ENCODE measurements at regions not wholly inside any gene's neighbourhood (a gene's known extent, or its start where the extent isn't known, plus 50 kb on each side); places are given as distances from the start of the nearest gene placed in this dataset.

DNA sequence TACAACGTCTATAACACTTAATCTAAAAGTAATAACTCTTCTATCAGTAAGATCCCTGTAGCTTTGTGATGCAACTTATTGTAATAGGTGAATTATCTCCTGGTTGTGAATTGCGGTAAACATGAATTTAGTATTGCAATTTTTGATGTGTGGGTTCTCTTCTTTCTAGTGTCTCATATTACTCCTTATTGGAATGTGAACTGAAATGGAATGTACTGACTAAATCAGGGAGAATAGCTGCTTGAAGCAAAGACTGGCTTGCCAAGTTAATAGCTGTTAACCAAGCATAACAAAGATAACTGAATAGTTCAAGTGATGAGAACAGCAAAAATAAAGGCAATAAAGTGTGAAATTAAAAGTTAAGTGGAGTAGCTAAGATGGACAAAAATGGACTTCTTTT, 60.5 kb upstream of the TFPI start:
- H2BK5ac ChIP-seq (ENCODE audit: low read depth, low read length, poor library complexity, severe bottlenecking) = no peak overlapping the region
- H3K79me1 ChIP-seq (ENCODE audit: low read depth in 1 of 2, low read length in 2 of 2) = no peaks in the 10 kb centered on the region
- H4K8ac ChIP-seq (ENCODE audit: low read depth in 2 of 2, low read length in 2 of 2) = no peak overlapping the region
- H2AK5ac ChIP-seq (ENCODE audit: low read depth, low read length) = no peak overlapping the region
- CTCF ChIA-PET = interaction anchor here (0.9 kb wide), 1 partner anchor 228 kb away, joined by 3 read pairs; no protein-coding TSS in a partner anchor
- no CpG with 5 or more reads among the region's 2 CpGs for WGBS, 2 experiments (ENCODE audit: extremely low coverage in 2 of 2, insufficient read length in 1 of 2)
- H4K91ac ChIP-seq (ENCODE audit: insufficient read depth, low read depth, low read length) = no peak overlapping the region
- no peaks in the 10 kb centered on the region for H3K27me3 ChIP-seq (ENCODE audit: control insufficient read depth, insufficient read depth, low read length)
- in situ Hi-C loops (cut with MboI; ENCODE audit: low sequenced_read_pairs) = no loop called here
- no peak overlapping the region for H3K23ac ChIP-seq (ENCODE audit: low read depth, low read length)
- intact Hi-C loops (cut with micrococcal nuclease) = no loop called here
- no peak overlapping the region for H4K5ac ChIP-seq (ENCODE audit: low read depth, low read length)
- no peak overlapping the region for H3K18ac ChIP-seq (ENCODE audit: low read depth, low read length)
- no peak overlapping the region for H2BK120ac ChIP-seq (ENCODE audit: low read depth, low read length)
- peak; percentile 75 for ATAC-seq (ENCODE audit: low read depth)
- H3K4me3 ChIP-seq (ENCODE audit: insufficient read depth, low read depth, low read length) = no peak overlapping the region
- no peak overlapping the region; the same call in 1 of the 2 replicates for H3K4me2 ChIP-seq (ENCODE audit: low read depth, low read length)
- H2AFZ ChIP-seq (replicated peaks; ENCODE audit: low read length, poor library complexity) = no peak overlapping the region
- H3K56ac ChIP-seq (ENCODE audit: extremely low read depth, insufficient read depth, low read length) = no peak overlapping the region
- no peak overlapping the region for H2BK20ac ChIP-seq (ENCODE audit: low read depth, low read length)
- peaks cover 2% of the 10 kb centered on the region; the same call in 1 of the 2 replicates for H3K4me1 ChIP-seq (ENCODE audit: control insufficient read depth, insufficient read depth, low read length)
- POLR2A ChIA-PET (ENCODE audit: unreplicated experiment) = interaction anchor here (0.7 kb wide), 1 partner anchor 668 kb away, joined by 3 read pairs; no protein-coding TSS in a partner anchor
- peak; percentile 29; the same call in 1 of the 2 replicates for TF ChIP-seq CEBPB (IDR thresholded peaks at IDR 0.05; ENCODE audit: low read depth, low read length)
- no peak for TF ChIP-seq RCOR1 (IDR thresholded peaks at IDR 0.05; ENCODE audit: insufficient replicate concordance, low read length)
- no peak overlapping the region for H3K4ac ChIP-seq (ENCODE audit: low read depth, low read length)
- no peaks in the 10 kb centered on the region for H3K36me3 ChIP-seq (ENCODE audit: control insufficient read depth, insufficient read depth, low read length)
- no peak overlapping the region for H3K9ac ChIP-seq (ENCODE audit: low read depth, low read length)
- DNase-seq = peak; percentile 58
- H2AK9ac ChIP-seq (replicated peaks; ENCODE audit: low read depth, low read length, poor library complexity) = no peak overlapping the region
- peaks cover 3% of the 10 kb centered on the region; the same call in 1 of the 2 replicates for H3K9me1 ChIP-seq (ENCODE audit: insufficient read depth, low read length)
- no peak overlapping the region for H3K27ac ChIP-seq (ENCODE audit: insufficient read depth, low read length)
- no peak overlapping the region for H2BK15ac ChIP-seq (ENCODE audit: low read depth, low read length)
- H4K20me1 ChIP-seq (ENCODE audit: insufficient read depth, low read length) = no peaks in the 10 kb centered on the region
- H3K9me3 ChIP-seq (ENCODE audit: control insufficient read depth, insufficient read depth, low read length) = no peaks in the 10 kb centered on the region
- no peak overlapping the region for H3K14ac ChIP-seq (replicated peaks; ENCODE audit: low read depth, low read length)
- dilution Hi-C loops (cut with HindIII; ENCODE audit: low sequenced_read_pairs, unreplicated experiment) = no loop called here
- BruUV-seq (replicated peaks) = no TSS peak
